ENCODE measurements at regions not wholly inside any gene's neighbourhood (a gene's known extent, or its start where the extent isn't known, plus 50 kb on each side); places are given as distances from the start of the nearest gene placed in this dataset.

DNA sequence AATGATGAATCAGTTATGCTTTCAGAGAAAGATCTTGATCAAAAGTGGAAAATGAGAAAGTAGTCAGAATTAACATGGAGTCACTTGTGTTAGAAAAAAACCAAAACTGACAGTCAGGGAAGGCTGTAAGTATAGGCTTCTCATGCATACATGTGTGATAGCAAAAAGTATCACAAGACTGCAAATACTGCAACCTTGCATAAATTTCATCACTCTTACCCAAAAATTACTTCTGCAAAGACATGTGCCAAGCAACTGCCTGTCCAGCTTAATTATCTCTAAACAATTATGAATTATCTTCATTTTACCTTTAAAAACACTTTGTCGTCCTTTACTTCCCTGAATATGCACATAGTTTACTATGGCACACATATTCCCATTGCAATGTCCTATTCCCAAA, 2466.4 kb upstream of the PCDH20 start:
- TF ChIP-seq, protein P1, sequence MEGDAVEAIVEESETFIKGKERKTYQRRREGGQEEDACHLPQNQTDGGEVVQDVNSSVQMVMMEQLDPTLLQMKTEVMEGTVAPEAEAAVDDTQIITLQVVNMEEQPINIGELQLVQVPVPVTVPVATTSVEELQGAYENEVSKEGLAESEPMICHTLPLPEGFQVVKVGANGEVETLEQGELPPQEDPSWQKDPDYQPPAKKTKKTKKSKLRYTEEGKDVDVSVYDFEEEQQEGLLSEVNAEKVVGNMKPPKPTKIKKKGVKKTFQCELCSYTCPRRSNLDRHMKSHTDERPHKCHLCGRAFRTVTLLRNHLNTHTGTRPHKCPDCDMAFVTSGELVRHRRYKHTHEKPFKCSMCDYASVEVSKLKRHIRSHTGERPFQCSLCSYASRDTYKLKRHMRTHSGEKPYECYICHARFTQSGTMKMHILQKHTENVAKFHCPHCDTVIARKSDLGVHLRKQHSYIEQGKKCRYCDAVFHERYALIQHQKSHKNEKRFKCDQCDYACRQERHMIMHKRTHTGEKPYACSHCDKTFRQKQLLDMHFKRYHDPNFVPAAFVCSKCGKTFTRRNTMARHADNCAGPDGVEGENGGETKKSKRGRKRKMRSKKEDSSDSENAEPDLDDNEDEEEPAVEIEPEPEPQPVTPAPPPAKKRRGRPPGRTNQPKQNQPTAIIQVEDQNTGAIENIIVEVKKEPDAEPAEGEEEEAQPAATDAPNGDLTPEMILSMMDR (IDR thresholded peaks at IDR 0.05; ENCODE audit: extremely low read depth in 1 of 2, insufficient read depth in 1 of 2, low read depth in 1 of 2, low read length in 2 of 2) = no peak
- TF ChIP-seq POLR2AphosphoS5 (IDR thresholded peaks at IDR 0.05; ENCODE audit: insufficient read depth, low read depth, low read length) (no peak), MYC (IDR thresholded peaks at IDR 0.05; ENCODE audit: low read depth, low read length) (no peak)

Data from endothelial cell of umbilical vein (primary cell).